GM19395 (cell line): ENCODE measurements at regions not wholly inside any gene's neighbourhood (a gene's known extent, or its start where the extent isn't known, plus 50 kb on each side); places are given as distances from the start of the nearest gene placed in this dataset.
"Not testable (repeated sequence)": the region's sequence is repeated elsewhere in the genome, so short reads cannot be mapped to it uniquely, and the experiment has no call there.

Experiments used
- ATAC-seq: cut with Tn5 transposase; IDR thresholded peaks from one replicate; pipeline ENCODE4 v1.9.1; 2021; ENCODE audit warnings: mild to moderate bottlenecking, moderate library complexity; ENCODE audit not compliant: unreplicated experiment

GRCh38 chrX:68951942-68952619 is 123.3 kb downstream of the EFNB1 start:
- ATAC-seq = not testable (repeated sequence)

GRCh38 chrX:68950937-68951336 is 122.1 kb downstream of the EFNB1 start:
- no peak for ATAC-seq

GRCh38 chrX:68947882-68948605 is 119.2 kb downstream of the EFNB1 start:
- ATAC-seq = no peak

- ATAC-seq = no peak
Measured at GRCh38 chrX:68945603-68946228, 116.9 kb downstream of the EFNB1 start.

- no peak for ATAC-seq
Measured at GRCh38 chrX:68945081-68945602, 116.3 kb downstream of the EFNB1 start.

- no peak for ATAC-seq
Measured at GRCh38 chrX:68944211-68944610, 115.4 kb downstream of the EFNB1 start.

GRCh38 chrX:68942840-68943239 is 114.0 kb downstream of the EFNB1 start:
- ATAC-seq = no peak

GRCh38 chrX:68942104-68942503 is 113.3 kb downstream of the EFNB1 start:
- no peak for ATAC-seq

- no peak for ATAC-seq
Measured at GRCh38 chrX:68941385-68941952, 112.6 kb downstream of the EFNB1 start.

- ATAC-seq = no peak
Measured at GRCh38 chrX:68940601-68941000, 111.8 kb downstream of the EFNB1 start.

- ATAC-seq = no peak
Measured at GRCh38 chrX:68939868-68940267, 111.0 kb downstream of the EFNB1 start.

GRCh38 chrX:68938244-68939004 is 109.6 kb downstream of the EFNB1 start:
- no peak for ATAC-seq

GRCh38 chrX:68937581-68937980 is 108.8 kb downstream of the EFNB1 start:
- no peak for ATAC-seq

GRCh38 chrX:68936608-68937007 is 107.8 kb downstream of the EFNB1 start:
- no peak for ATAC-seq

GRCh38 chrX:68936126-68936525 is 107.3 kb downstream of the EFNB1 start:
- ATAC-seq = no peak

GRCh38 chrX:68935362-68935761 is 106.5 kb downstream of the EFNB1 start:
- ATAC-seq = no peak

- ATAC-seq = no peak
Measured at GRCh38 chrX:68934922-68935321, 106.1 kb downstream of the EFNB1 start.

- ATAC-seq = no peak
Measured at GRCh38 chrX:68934421-68934820, 105.6 kb downstream of the EFNB1 start.

GRCh38 chrX:68932611-68933010 is 103.8 kb downstream of the EFNB1 start:
- no peak for ATAC-seq

- ATAC-seq = no peak
Measured at GRCh38 chrX:68931345-68931744, 102.5 kb downstream of the EFNB1 start.
